A549 (cell line): ENCODE measurements at regions not wholly inside any gene's neighbourhood (a gene's known extent, or its start where the extent isn't known, plus 50 kb on each side); places are given as distances from the start of the nearest gene placed in this dataset.

Experiments
- FOSL2 ChIP-seq, 2 experiments: fragments of 450-650 bp in 1 of 2; fragments of >200 bp in 1 of 2; sonication (Bioruptor Twin) in 1 of 2; formaldehyde crosslinking; IDR thresholded peaks; 2 replicates each; pipeline versions ENCODE4 v1.5.0 to v1.6.1; 2016 to 2020; ENCODE audit warnings: mild to moderate bottlenecking in 1 of 2, moderate library complexity in 1 of 2
- MAX ChIP-seq: IDR thresholded peaks from 2 replicates; pipeline ENCODE4 v1.6.1; 2012
- POLR2A ChIP-seq: IDR thresholded peaks from 2 replicates; pipeline ENCODE4 v1.6.1; 2012; ENCODE audit warnings: mild to moderate bottlenecking, low read length
- SMC3 ChIP-seq: fragments of >200 bp; sonication (Bioruptor Twin); formaldehyde crosslinking; IDR thresholded peaks from 3 replicates; pipeline ENCODE4 v1.6.1; 2018; ENCODE audit warnings: inconsistent platforms
- USF2 ChIP-seq: fragments of 450-650 bp; IDR thresholded peaks from 2 replicates; pipeline ENCODE4 v1.6.1; 2014; ENCODE audit warnings: antibody characterized with exemption
- ZFP36 ChIP-seq: fragments of 450-650 bp; IDR thresholded peaks from 2 replicates; pipeline ENCODE4 v1.6.1; 2014; ENCODE audit warnings: borderline replicate concordance; ENCODE audit not compliant: partially characterized antibody

GRCh38 chr13:34638897-34639296 lies 303.2 kb upstream of the NBEA start:
- no peak for TF ChIP-seq SMC3
- TF ChIP-seq ZFP36 = no peak
- TF ChIP-seq FOSL2 (IDR thresholded peaks at IDR 0.05) = no peak
- TF ChIP-seq FOSL2 (CRISPR knock-in tag; IDR thresholded peaks at IDR 0.05) = no peak
- no peak for TF ChIP-seq USF2
- no peak for TF ChIP-seq MAX
- no peak for TF ChIP-seq POLR2A
